Neural progenitor cell (in vitro differentiated cells): ENCODE measurements at regions not wholly inside any gene's neighbourhood (a gene's known extent, or its start where the extent isn't known, plus 50 kb on each side); places are given as distances from the start of the nearest gene placed in this dataset.

ENCODE experiments used
- DNase-seq: peaks from one replicate; pipeline ENCODE4 v3.0.0-alpha.2; 2016; ENCODE audit warnings: low spot score
- H2AFZ ChIP-seq: fragments of 200-600 bp; sonication (generic); replicated peaks from 2 replicates; pipeline ENCODE4 v1.6.1; 2016; ENCODE audit warnings: antibody characterized with exemption
- H3F3A ChIP-seq: fragments of 200-600 bp; sonication (generic); 2 replicates; pipeline ENCODE4 v1.6.1; 2016; ENCODE audit warnings: antibody characterized with exemption, low read depth
- H3K27ac ChIP-seq: fragments of 200-600 bp; sonication (generic); 2 replicates; pipeline ENCODE4 v1.5.1; 2016; ENCODE audit warnings: mild to moderate bottlenecking
- H3K27me3 ChIP-seq: fragments of 200-600 bp; sonication (generic); 2 replicates; pipeline ENCODE4 v1.6.1; 2016; ENCODE audit warnings: mild to moderate bottlenecking, moderate library complexity
- H3K36me3 ChIP-seq: fragments of 200-600 bp; sonication (generic); 2 replicates; pipeline ENCODE4 v1.5.1; 2016
- H3K4me1 ChIP-seq: fragments of 200-600 bp; sonication (generic); 2 replicates; pipeline ENCODE4 v1.6.1; 2016; ENCODE audit warnings: mixed run types
- H3K4me2 ChIP-seq: fragments of 200-600 bp; sonication (generic); 2 replicates; pipeline ENCODE4 v1.6.1; 2016
- H3K4me3 ChIP-seq: fragments of 200-600 bp; sonication (generic); 2 replicates; pipeline ENCODE4 v1.5.1; 2016
- H3K79me2 ChIP-seq: fragments of 200-600 bp; sonication (generic); 2 replicates; pipeline ENCODE4 v1.6.1; 2016; ENCODE audit warnings: low read depth
- H3K9ac ChIP-seq: fragments of 200-600 bp; sonication (generic); 2 replicates; pipeline ENCODE4 v1.6.1; 2016
- H3K9me3 ChIP-seq: fragments of 200-600 bp; sonication (generic); 2 replicates; pipeline ENCODE4 v1.5.1; 2016; ENCODE audit warnings: low read depth
- H4K20me1 ChIP-seq: fragments of 200-600 bp; sonication (generic); 2 replicates; pipeline ENCODE4 v1.6.1; 2016; ENCODE audit warnings: low read depth
- H3K27ac Mint-ChIP-seq: 3 replicates; pipeline ENCODE4 v1.8.0; 2021; ENCODE audit warnings: mixed read lengths
- H3K27me3 Mint-ChIP-seq: 2 replicates; pipeline ENCODE4 v1.8.0; 2022; ENCODE audit warnings: low read depth, mild to moderate bottlenecking, inconsistent platforms, moderate library complexity, mixed read lengths; ENCODE audit not compliant: insufficient read depth
- H3K36me3 Mint-ChIP-seq: 3 replicates; pipeline ENCODE4 v1.8.0; 2021; ENCODE audit warnings: mixed read lengths
- H3K4me1 Mint-ChIP-seq: 3 replicates; pipeline ENCODE4 v1.8.0; 2021; ENCODE audit warnings: mixed read lengths
- H3K4me3 Mint-ChIP-seq: 3 replicates; pipeline ENCODE4 v1.8.0; 2021; ENCODE audit warnings: mild to moderate bottlenecking, moderate library complexity, mixed read lengths
- H3K9me3 Mint-ChIP-seq: 3 replicates; pipeline ENCODE4 v1.8.0; 2020; ENCODE audit warnings: mixed read lengths
- CTCF ChIP-seq: fragments of 200-600 bp; sonication (generic); IDR thresholded peaks from 2 replicates; pipeline ENCODE4 v1.5.1; 2017; ENCODE audit warnings: antibody characterized with exemption, mild to moderate bottlenecking
- EZH2 ChIP-seq: fragments of 200-600 bp; sonication (generic); IDR thresholded peaks from 2 replicates; pipeline ENCODE4 v1.6.1; 2017; ENCODE audit warnings: antibody characterized with exemption, mild to moderate bottlenecking, moderate library complexity
- EZH2phosphoT487 ChIP-seq: fragments of 200-600 bp; sonication (generic); IDR thresholded peaks from 2 replicates; pipeline ENCODE4 v1.6.1; 2017; ENCODE audit warnings: antibody characterized with exemption

DNA sequence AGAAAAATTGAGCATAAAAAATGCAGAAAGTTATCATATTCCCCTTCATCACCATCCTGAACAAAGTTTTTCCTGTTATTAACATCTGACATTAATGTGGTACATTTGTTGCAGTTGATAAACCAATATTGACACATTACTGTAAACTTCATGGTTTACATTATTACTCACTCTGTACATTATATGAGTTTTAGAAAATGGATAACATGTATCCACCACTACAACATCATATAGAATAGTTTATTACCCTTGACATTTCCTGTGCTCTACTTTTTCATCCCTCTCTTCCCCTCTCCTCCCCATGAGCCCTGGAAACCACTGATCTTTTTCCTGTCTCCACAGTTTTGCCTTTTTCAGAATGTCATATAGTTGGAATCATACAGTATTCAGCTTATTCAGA lies 618.6 kb upstream of the TMEFF2 start:
- Histone ChIP-seq H3K36me3 (no peaks in the 10 kb centered on the region), H3K9ac (no peak overlapping the region), H3K4me1 (peaks cover 24% of the 10 kb centered on the region), H3K4me2 (no peak overlapping the region), H3K27ac (no peak overlapping the region), H3K9me3 (peaks cover under 1% of the 10 kb centered on the region), H3K4me3 (no peak overlapping the region), H2AFZ (no peak overlapping the region), H3K27me3 (no peaks in the 10 kb centered on the region), H3K79me2 (no peaks in the 10 kb centered on the region), H4K20me1 (no peaks in the 10 kb centered on the region), H3F3A (peaks cover 17% of the 10 kb centered on the region)
- DNase-seq: no peak
- H3K9me3 Mint-ChIP-seq: peaks cover 6% of the 10 kb centered on the region
- H3K27ac Mint-ChIP-seq: no peak overlapping the region
- TF ChIP-seq EZH2 (no peak), CTCF (no peak), EZH2phosphoT487 (no peak)
- H3K4me1 Mint-ChIP-seq: peaks cover 16% of the 10 kb centered on the region
- peaks cover 3% of the 10 kb centered on the region for H3K27me3 Mint-ChIP-seq
- H3K36me3 Mint-ChIP-seq: peaks cover 2% of the 10 kb centered on the region
- no peak overlapping the region for H3K4me3 Mint-ChIP-seq

GRCh38 chr2:192809173-192809572 lies 614.4 kb upstream of the TMEFF2 start:
- no peaks in the 10 kb centered on the region for H3K27me3 Mint-ChIP-seq
- H3F3A ChIP-seq: no peaks in the 10 kb centered on the region
- no peak for DNase-seq
- no peaks in the 10 kb centered on the region for H3K4me1 Mint-ChIP-seq
- H3K9me3 Mint-ChIP-seq: peaks cover 13% of the 10 kb centered on the region
- H3K27ac ChIP-seq: no peak overlapping the region
- H3K9ac ChIP-seq: no peak overlapping the region
- H3K36me3 Mint-ChIP-seq: no peaks in the 10 kb centered on the region
- peaks cover 7% of the 10 kb centered on the region for H3K9me3 ChIP-seq
- H4K20me1 ChIP-seq: no peaks in the 10 kb centered on the region
- H3K79me2 ChIP-seq: no peaks in the 10 kb centered on the region
- no peak for TF ChIP-seq EZH2
- TF ChIP-seq EZH2phosphoT487: no peak
- TF ChIP-seq CTCF: no peak
- H3K4me3 ChIP-seq: no peak overlapping the region
- no peak overlapping the region for H2AFZ ChIP-seq
- no peak overlapping the region for H3K4me2 ChIP-seq
- no peaks in the 10 kb centered on the region for H3K27me3 ChIP-seq
- H3K27ac Mint-ChIP-seq: no peak overlapping the region
- no peak overlapping the region for H3K4me3 Mint-ChIP-seq
- peaks cover 5% of the 10 kb centered on the region for H3K4me1 ChIP-seq
- no peaks in the 10 kb centered on the region for H3K36me3 ChIP-seq

GRCh38 chr2:192783643-192784042 lies 588.9 kb upstream of the TMEFF2 start:
- no peaks in the 10 kb centered on the region for H3K27me3 Mint-ChIP-seq
- no peak overlapping the region for H3K27ac Mint-ChIP-seq
- Histone ChIP-seq H3F3A (no peaks in the 10 kb centered on the region), H2AFZ (no peak overlapping the region), H4K20me1 (no peaks in the 10 kb centered on the region), H3K4me1 (no peaks in the 10 kb centered on the region), H3K4me2 (no peak overlapping the region), H3K9ac (no peak overlapping the region), H3K79me2 (no peaks in the 10 kb centered on the region), H3K27me3 (no peaks in the 10 kb centered on the region), H3K9me3 (no peaks in the 10 kb centered on the region), H3K36me3 (no peaks in the 10 kb centered on the region), H3K4me3 (no peak overlapping the region), H3K27ac (no peak overlapping the region)
- DNase-seq: no peak
- H3K9me3 Mint-ChIP-seq: peaks cover 1% of the 10 kb centered on the region
- no peaks in the 10 kb centered on the region for H3K36me3 Mint-ChIP-seq
- TF ChIP-seq CTCF (no peak), EZH2 (no peak), EZH2phosphoT487 (no peak)
- no peak overlapping the region for H3K4me3 Mint-ChIP-seq
- no peaks in the 10 kb centered on the region for H3K4me1 Mint-ChIP-seq
